Tibial nerve (tissue), 4 donors: ENCODE measurements at regions not wholly inside any gene's neighbourhood (a gene's known extent, or its start where the extent isn't known, plus 50 kb on each side); places are given as distances from the start of the nearest gene placed in this dataset.

ENCODE experiments used
- DNase-seq, 2 donors: peaks; one replicate each; pipeline ENCODE4 v3.0.0-alpha.2; 2019; ENCODE audit warnings: low spot score in 2 of 2
- H3K27ac ChIP-seq, 4 donors: fragments of 200-600 bp; sonication (generic) in 3 of 4; one replicate each; pipeline ENCODE4 v1.5.1; 2017 to 2019; ENCODE audit warnings: mild to moderate bottlenecking in 1 of 4
- H3K27me3 ChIP-seq, 2 donors: fragments of 200-600 bp; sonication (generic) in 1 of 2; one replicate each; pipeline versions ENCODE4 v1.5.1 to v1.6.0; 2017 to 2019
- H3K36me3 ChIP-seq, 3 donors: fragments of 200-600 bp; sonication (generic); one replicate each; pipeline ENCODE4 v1.5.1; 2018 to 2019
- H3K4me1 ChIP-seq, 4 donors: fragments of 200-600 bp; sonication (generic) in 3 of 4; one replicate each; pipeline ENCODE4 v1.5.1; 2017 to 2019
- H3K4me3 ChIP-seq, 4 donors: fragments of 200-600 bp; sonication (generic) in 3 of 4; one replicate each; pipeline ENCODE4 v1.5.1; 2017 to 2019; ENCODE audit warnings: mild to moderate bottlenecking in 1 of 4, moderate library complexity in 1 of 4
- H3K9me3 ChIP-seq, 4 donors: fragments of 200-600 bp; sonication (generic) in 3 of 4; one replicate each; pipeline ENCODE4 v1.5.1; 2017 to 2019
- EP300 ChIP-seq, 2 donors: sonication (generic); formaldehyde crosslinking; IDR thresholded peaks; one replicate each; pipeline ENCODE4 v1.6.1; 2017; ENCODE audit warnings: antibody characterized with exemption in 2 of 2, mild to moderate bottlenecking in 1 of 2
- POLR2A ChIP-seq, 2 donors: fragments of 450-650 bp; IDR thresholded peaks; one replicate each; pipeline ENCODE4 v1.6.1; 2017; ENCODE audit warnings: antibody characterized with exemption in 2 of 2, mild to moderate bottlenecking in 2 of 2, moderate library complexity in 2 of 2
- WGBS, 2 donors: methylation state at CpG; one replicate each; pipeline ENCODE4 v1.1.5; 2018; 5-methylcytosine and 5-hydroxymethylcytosine counted together
- TF ChIP-seq, protein P1 (sequence below), 5 experiments: fragments of 200-600 bp in 3 of 5; fragments of 450-650 bp in 2 of 5; sonication (generic) in 3 of 5; IDR thresholded peaks; one replicate each; pipeline ENCODE4 v1.5.1; 2016 to 2019; ENCODE audit warnings: antibody characterized with exemption in 5 of 5, mild to moderate bottlenecking in 3 of 5, moderate library complexity in 2 of 5

DNA sequence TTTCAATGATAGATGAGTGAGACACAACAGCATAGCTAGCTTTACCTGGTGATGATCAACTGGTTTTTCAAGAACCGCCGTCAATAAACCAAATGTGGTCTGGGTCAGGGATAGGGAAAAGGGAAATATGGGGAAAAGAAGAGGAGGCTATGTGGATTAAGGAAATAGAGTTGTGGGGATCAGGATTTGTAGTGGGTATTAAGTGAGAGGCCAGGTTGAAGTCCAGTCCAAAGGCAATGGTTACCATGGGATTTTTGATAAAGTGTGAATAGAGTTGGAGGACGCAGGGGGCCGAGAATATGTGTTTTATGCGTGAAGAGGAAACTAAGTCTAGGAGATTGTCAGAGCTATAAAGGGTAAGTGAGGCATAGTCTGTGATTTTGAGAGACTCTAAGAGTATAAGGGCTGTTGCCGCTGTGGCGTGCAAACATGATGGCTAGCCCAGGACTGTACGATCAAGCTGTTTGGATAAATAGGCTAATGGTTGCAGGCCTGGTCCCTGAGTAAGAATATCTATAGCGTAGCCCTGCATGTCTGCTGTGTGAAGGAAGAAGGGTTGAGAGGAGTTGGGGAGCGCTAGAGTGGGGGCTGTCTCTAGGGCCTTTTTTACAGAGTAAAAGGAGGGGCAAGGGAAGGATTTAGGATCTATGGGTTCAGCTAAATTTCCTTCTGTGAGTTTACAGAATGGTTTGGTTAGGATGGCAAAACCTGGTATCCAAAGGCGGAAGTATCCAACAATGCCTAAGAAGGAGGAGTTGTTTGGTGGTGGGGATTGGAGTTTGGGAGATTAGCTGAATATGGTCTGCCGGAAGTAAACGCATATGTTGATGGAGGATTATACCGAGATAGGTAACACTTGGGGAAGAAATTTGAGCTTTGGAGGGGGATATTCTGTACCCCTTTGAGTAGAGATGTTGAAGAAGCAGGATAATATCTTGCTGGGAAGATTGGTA is 749.7 kb upstream of the ADGRB3 start:
- TF ChIP-seq POLR2A (IDR thresholded peaks at IDR 0.05) = no peak
- TF ChIP-seq EP300 (IDR thresholded peaks at IDR 0.05) = no peak
- TF ChIP-seq, protein P1, sequence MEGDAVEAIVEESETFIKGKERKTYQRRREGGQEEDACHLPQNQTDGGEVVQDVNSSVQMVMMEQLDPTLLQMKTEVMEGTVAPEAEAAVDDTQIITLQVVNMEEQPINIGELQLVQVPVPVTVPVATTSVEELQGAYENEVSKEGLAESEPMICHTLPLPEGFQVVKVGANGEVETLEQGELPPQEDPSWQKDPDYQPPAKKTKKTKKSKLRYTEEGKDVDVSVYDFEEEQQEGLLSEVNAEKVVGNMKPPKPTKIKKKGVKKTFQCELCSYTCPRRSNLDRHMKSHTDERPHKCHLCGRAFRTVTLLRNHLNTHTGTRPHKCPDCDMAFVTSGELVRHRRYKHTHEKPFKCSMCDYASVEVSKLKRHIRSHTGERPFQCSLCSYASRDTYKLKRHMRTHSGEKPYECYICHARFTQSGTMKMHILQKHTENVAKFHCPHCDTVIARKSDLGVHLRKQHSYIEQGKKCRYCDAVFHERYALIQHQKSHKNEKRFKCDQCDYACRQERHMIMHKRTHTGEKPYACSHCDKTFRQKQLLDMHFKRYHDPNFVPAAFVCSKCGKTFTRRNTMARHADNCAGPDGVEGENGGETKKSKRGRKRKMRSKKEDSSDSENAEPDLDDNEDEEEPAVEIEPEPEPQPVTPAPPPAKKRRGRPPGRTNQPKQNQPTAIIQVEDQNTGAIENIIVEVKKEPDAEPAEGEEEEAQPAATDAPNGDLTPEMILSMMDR (IDR thresholded peaks at IDR 0.05) = no peak
- H3K9me3 ChIP-seq = no peaks in the 10 kb centered on the region
- 91 to 93% methylated on average over 14 of the region's 14 CpGs for WGBS, 2 donors
- no peak overlapping the region for H3K27ac ChIP-seq
- no peaks in the 10 kb centered on the region for H3K4me1 ChIP-seq
- no peak for DNase-seq
- H3K27me3 ChIP-seq = no peaks in the 10 kb centered on the region
- H3K36me3 ChIP-seq = no peaks in the 10 kb centered on the region
- H3K4me3 ChIP-seq = no peak overlapping the region

DNA sequence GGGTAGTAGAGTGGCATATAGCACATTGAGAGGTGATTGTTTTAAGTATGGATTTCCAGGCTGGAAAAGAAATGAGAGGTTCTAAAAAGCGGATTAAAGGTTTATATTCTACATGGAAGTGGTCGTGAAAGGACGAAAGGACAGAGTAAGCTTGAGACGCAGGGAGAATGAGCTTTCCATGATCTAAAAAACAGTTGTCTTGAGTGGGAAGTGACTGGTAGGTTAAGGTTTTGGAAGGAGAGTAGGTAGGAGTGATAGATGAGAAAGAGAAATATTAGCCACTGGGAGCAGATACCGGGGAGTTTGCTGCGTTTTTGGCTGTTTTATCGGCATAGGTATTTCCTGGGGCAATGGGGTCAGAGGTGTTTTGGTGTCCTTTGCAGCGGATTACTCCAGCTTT is 750.6 kb upstream of the ADGRB3 start:
- TF ChIP-seq EP300 (IDR thresholded peaks at IDR 0.05) (no peak), POLR2A (IDR thresholded peaks at IDR 0.05) (no peak)
- TF ChIP-seq, protein P1 (IDR thresholded peaks at IDR 0.05) = no peak
- Histone ChIP-seq H3K4me3 (no peak overlapping the region), H3K27me3 (no peaks in the 10 kb centered on the region), H3K9me3 (peaks cover 0 to 2% (median 0%) of the 10 kb centered on the region in 4 donors), H3K27ac (no peak overlapping the region), H3K4me1 (no peaks in the 10 kb centered on the region), H3K36me3 (no peaks in the 10 kb centered on the region)
- WGBS, 2 donors = 87 to 92% methylated on average over 8 of the region's 8 CpGs
- DNase-seq = no peak

DNA sequence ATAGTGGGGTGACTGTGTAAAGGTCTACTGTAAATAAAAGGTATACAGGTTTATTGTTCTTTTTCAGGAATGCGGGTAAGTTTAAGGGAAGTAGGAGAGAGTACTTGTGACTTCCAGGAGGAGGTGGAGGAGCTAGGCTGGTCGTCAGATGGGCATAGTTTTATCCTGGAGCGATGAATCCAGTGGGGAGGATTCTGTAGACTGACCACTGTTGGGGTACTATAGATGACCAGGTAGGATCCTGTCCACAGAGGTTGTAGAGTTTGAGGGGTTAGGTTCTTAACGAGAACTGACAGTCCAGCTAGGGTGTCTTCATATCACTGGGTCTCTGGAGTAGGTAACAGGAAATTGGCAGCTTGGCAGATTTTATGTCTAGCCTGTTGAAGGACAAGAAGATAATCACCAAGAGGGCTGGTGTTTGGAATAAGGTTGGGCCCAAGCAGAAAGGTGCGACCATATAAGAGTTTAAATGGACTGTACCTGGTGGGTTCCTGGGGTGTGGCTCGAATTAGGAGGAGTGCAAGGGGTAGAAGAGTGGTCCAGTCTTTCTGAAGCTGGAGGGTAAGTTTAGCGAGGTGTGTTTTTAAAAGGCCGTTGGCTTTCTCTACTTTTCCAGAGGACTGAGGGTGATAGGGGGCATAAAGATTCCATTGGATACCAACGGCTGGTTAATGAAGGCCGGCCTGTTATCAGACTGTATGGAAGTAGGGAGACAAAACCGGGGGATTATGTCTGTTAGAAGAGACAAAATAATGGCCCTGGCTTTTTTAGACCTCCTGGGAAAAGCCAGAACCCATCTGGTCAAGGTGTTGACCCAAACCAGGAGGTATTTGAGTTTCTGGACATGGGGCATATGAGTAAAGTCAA is 751.3 kb upstream of the ADGRB3 start:
- H3K4me3 ChIP-seq = no peak overlapping the region
- 90% methylated on average over 11 of the region's 11 CpGs for WGBS, 2 donors
- TF ChIP-seq POLR2A (IDR thresholded peaks at IDR 0.05) = no peak
- TF ChIP-seq, protein P1 (IDR thresholded peaks at IDR 0.05) = no peak
- no peak for TF ChIP-seq EP300 (IDR thresholded peaks at IDR 0.05)
- H3K27me3 ChIP-seq = no peaks in the 10 kb centered on the region
- H3K27ac ChIP-seq = no peak overlapping the region
- H3K4me1 ChIP-seq = no peaks in the 10 kb centered on the region
- H3K9me3 ChIP-seq = peaks cover 0 to 7% (median 0%) of the 10 kb centered on the region in 4 donors
- no peaks in the 10 kb centered on the region for H3K36me3 ChIP-seq
- DNase-seq = no peak

DNA sequence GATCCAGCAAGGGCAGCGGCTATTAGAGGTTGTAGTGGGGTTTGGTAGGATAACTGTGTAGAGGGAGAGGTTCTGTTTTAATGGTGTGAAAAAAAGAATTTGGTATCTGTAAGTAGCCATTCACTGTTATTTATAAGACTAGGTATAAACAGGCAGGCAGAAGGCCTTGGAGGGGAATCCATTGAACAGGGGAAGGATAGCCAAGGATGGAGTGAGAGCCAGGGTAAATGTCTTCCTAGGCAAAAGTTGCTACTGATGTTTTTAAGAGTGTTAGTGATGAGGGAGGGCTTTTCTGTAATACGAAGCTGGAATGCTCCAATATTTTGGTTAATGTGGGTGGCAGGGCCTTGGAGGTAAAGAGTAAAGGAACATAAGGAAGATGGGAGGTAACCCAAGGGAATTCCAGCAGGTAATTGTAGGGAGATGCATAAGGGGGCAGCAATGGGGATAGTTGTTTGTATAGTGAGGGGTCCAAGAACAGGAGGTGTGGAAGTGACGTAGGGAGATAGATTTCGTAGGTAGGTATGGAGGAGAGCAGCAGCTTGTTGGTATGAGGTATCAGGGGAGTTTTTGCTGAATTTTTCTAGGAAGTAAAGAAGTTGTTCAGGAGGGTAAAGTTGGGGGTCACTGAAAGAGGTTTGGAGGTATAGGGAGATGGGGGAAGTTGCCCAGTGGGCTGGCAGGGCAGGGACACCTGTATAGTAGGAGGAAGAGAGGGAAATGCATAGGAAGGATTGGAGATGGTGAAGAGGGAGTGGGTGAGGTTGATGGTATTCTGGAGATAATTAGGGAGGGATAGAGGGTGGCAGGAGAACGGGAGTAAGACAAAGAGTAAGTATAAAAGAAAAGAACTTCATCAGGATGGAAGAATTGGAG is 752.4 kb upstream of the ADGRB3 start:
- DNase-seq = no peak
- TF ChIP-seq POLR2A (IDR thresholded peaks at IDR 0.05) (no peak), EP300 (IDR thresholded peaks at IDR 0.05) (no peak)
- TF ChIP-seq, protein P1 (IDR thresholded peaks at IDR 0.05) = no peak
- WGBS, 2 donors = 82 to 89% methylated on average over 5 of the region's 5 CpGs
- H3K9me3 ChIP-seq = peaks cover 0 to 7% (median 0%) of the 10 kb centered on the region in 4 donors
- H3K36me3 ChIP-seq = no peaks in the 10 kb centered on the region
- H3K27ac ChIP-seq = no peak overlapping the region
- H3K4me1 ChIP-seq = no peaks in the 10 kb centered on the region
- no peaks in the 10 kb centered on the region for H3K27me3 ChIP-seq
- H3K4me3 ChIP-seq = no peak overlapping the region
